GM13977 (cell line): ENCODE measurements at regions not wholly inside any gene's neighbourhood (a gene's known extent, or its start where the extent isn't known, plus 50 kb on each side); places are given as distances from the start of the nearest gene placed in this dataset.

Experiments used
- DNase-seq: peaks from one replicate; pipeline ENCODE4 v3.0.0; 2012; ENCODE audit warnings: low spot score
- CTCF ChIP-seq: IDR thresholded peaks from 2 replicates; pipeline ENCODE4 v1.5.1; 2012; ENCODE audit warnings: mild to moderate bottlenecking, control low read depth; ENCODE audit not compliant: insufficient read depth; ENCODE audit errors: extremely low read depth, missing control alignments
- in situ Hi-C: fragments of 300-500 bp; cut with MboI; formaldehyde crosslinking; loops from one replicate; pipeline ENCODE4 v1.12.0; 2022; ENCODE audit warnings: low sequenced_read_pairs, low pct_unique_long_range_greater_than_20kb, mixed read lengths, inconsistent platforms; ENCODE audit not compliant: unreplicated experiment

DNA sequence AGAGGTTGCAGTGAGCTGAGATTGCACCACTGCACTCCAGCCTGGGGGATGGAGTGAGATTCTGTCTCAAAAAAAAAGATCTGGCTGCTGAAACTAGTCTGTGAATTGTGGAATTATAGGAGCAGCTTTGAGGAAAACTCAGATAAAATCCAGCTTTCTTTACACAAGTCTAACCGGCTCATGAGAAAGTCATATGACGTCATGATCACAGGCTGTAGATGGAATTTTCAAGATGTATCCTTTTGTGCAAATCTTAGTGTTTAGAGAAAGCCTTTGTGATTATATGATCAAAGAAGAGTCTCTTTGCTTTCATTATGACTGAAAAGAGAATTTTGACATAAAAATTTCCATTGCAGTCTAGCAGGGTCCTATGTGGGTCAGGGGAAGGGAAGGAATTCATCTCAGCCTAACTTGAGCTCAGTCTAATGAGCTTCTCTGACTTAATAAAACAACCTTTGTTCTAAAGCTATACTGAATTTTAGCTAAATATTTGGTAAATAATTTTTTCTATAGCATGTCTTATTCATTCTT, 90.2 kb upstream of the NCK2 start:
- in situ Hi-C loops, result no loop called here
- TF ChIP-seq CTCF, result no peak

GRCh38 chr2:105653302-105653701, 91.4 kb upstream of the NCK2 start:
- in situ Hi-C loops, result no loop called here
- DNase-seq, result no peak
- TF ChIP-seq CTCF, result no peak

More for the DNA sequence above, 90.2 kb upstream of the NCK2 start:
- no peak for DNase-seq

DNA sequence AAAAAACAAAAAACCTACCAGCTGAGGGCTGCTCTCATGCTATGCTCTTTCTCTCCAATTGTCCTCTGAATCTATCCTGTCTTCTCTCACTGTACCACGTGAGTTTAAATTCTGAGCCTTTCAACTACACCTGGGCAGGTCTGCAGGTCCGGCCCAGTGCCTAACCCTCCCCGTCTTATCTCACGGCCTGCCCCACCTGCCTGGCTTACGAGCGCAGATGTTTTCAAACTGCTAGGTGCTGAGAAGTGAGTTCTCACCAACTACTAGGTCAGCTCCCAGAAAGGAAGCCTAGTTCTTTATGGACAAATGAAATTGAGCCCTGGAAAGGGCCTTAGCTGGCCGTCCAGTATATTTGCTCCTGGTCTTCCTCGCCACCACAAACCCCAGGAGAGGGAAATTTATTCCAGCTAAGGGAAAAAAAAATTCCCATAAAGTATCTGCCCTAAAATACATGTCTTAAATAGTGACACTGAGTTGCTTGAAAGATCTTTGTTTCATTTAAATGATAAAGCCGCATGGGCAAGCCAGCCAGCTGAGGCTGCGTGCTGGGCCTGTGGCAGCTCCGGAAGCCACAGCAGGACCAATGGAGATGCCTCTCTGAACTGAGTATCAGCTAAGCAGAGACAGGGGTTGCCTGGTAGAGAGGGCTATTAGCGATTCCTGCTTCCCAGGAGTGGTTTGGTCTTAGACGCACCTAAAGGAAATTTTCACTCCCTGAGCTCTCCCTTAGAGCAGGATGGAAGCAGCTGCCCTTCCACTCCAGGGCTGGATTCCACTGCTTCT, 92.5 kb upstream of the NCK2 start:
- no peak for TF ChIP-seq CTCF
- in situ Hi-C loops, result no loop called here
- DNase-seq, result no peak

GRCh38 chr2:105649534-105649933, 95.2 kb upstream of the NCK2 start:
- no peak for TF ChIP-seq CTCF
- in situ Hi-C loops, result no loop called here
- DNase-seq, result no peak

DNA sequence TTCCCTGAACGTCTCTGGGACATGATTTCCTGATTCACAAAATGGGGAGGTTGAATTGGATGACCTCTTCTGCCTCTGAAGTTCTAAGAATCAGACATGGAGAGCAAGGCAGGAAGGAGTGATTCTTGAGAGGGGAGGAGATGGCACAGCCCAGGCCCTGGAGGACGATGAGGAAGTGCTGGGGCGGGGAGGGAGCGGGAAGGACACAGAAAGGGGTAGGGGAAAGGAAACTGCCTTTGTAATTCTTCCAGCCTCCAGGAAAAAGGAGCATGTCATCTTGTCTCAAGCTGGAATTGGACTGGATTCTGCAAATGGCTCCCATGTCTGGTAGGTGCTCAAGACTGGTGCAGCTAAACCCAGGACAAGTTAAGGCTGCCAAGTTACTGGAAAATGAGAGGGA, 97.0 kb upstream of the NCK2 start:
- DNase-seq, result no peak
- TF ChIP-seq CTCF, result no peak
- in situ Hi-C loops, result no loop called here

GRCh38 chr2:105646774-105647076, 98.0 kb upstream of the NCK2 start:
- no peak for TF ChIP-seq CTCF
- in situ Hi-C loops, result no loop called here
- no peak for DNase-seq
